Hypothalamus (tissue), 51 donors: ENCODE measurements at regions not wholly inside any gene's neighbourhood (a gene's known extent, or its start where the extent isn't known, plus 50 kb on each side); places are given as distances from the start of the nearest gene placed in this dataset.
"Not testable (repeated sequence)": the region's sequence is repeated elsewhere in the genome, so short reads cannot be mapped to it uniquely, and the experiment has no call there.

Experiments used
- DNase-seq, 51 donors: peaks; one replicate each; lab custom pipeline; 2025; lab: John Stamatoyannopoulos, UW

GRCh38 chr10:89942217-89942616, 240.8 kb downstream of the KIF20B start:
- DNase-seq = no peak

- DNase-seq = no peak
Measured at GRCh38 chr10:89944138-89944537, 242.7 kb downstream of the KIF20B start.

GRCh38 chr10:89946106-89946505, 244.7 kb downstream of the KIF20B start:
- DNase-seq = no peak

- no peak for DNase-seq
Measured at GRCh38 chr10:89949496-89949895, 248.1 kb downstream of the KIF20B start.

- no peak for DNase-seq
Measured at GRCh38 chr10:89952325-89952724, 250.9 kb downstream of the KIF20B start.

- DNase-seq = no peak
Measured at GRCh38 chr10:89952751-89953150, 251.4 kb downstream of the KIF20B start.

- DNase-seq = no peak
Measured at GRCh38 chr10:89954061-89954460, 252.7 kb downstream of the KIF20B start.

- no peak for DNase-seq
Measured at GRCh38 chr10:89954787-89955566, 253.6 kb downstream of the KIF20B start.

- no peak for DNase-seq
Measured at GRCh38 chr10:89959433-89960110, 258.2 kb downstream of the KIF20B start.

- DNase-seq = no peak
Measured at GRCh38 chr10:89963451-89964102, 262.2 kb downstream of the KIF20B start.

GRCh38 chr10:89966211-89966610, 264.8 kb downstream of the KIF20B start:
- DNase-seq = no peak

GRCh38 chr10:89973326-89973725, 271.9 kb downstream of the KIF20B start:
- DNase-seq = no peak

GRCh38 chr10:89975071-89975470, 273.7 kb downstream of the KIF20B start:
- DNase-seq = no peak

GRCh38 chr10:89975771-89976170, 274.4 kb downstream of the KIF20B start:
- no peak for DNase-seq

- DNase-seq = no peak
Measured at GRCh38 chr10:89978081-89978480, 276.7 kb downstream of the KIF20B start.

- no peak for DNase-seq
Measured at GRCh38 chr10:89979726-89980125, 278.3 kb downstream of the KIF20B start.

GRCh38 chr10:89980166-89980565, 278.8 kb downstream of the KIF20B start:
- DNase-seq = no peak

GRCh38 chr10:89981891-89982290, 280.5 kb downstream of the KIF20B start:
- peak in 1 of 51 donors; percentile 6 for DNase-seq

- no peak for DNase-seq
Measured at GRCh38 chr10:89985446-89985845, 284.1 kb downstream of the KIF20B start.

GRCh38 chr10:89988361-89988760, 287.0 kb downstream of the KIF20B start:
- not testable (repeated sequence) for DNase-seq

- no peak for DNase-seq
Measured at GRCh38 chr10:89992575-89992974, 291.2 kb downstream of the KIF20B start.

- DNase-seq = no peak
Measured at GRCh38 chr10:90007226-90007625, 305.8 kb downstream of the KIF20B start.
